Sigmoid colon (tissue), 4 donors: ENCODE measurements at regions not wholly inside any gene's neighbourhood (a gene's known extent, or its start where the extent isn't known, plus 50 kb on each side); places are given as distances from the start of the nearest gene placed in this dataset.

Experiments
- EP300 ChIP-seq, 4 donors: sonication (generic); formaldehyde crosslinking; IDR thresholded peaks; one replicate each; pipeline ENCODE4 v1.6.1; 2017; ENCODE audit warnings: antibody characterized with exemption in 4 of 4
- POLR2A ChIP-seq, 2 donors: fragments of 450-650 bp; IDR thresholded peaks; one replicate each; pipeline ENCODE4 v1.6.1; 2016; ENCODE audit warnings: antibody characterized with exemption in 2 of 2, mild to moderate bottlenecking in 2 of 2, moderate library complexity in 2 of 2
- POLR2AphosphoS5 ChIP-seq, 4 donors: sonication (generic); formaldehyde crosslinking; IDR thresholded peaks; one replicate each; pipeline ENCODE4 v1.6.1; 2017; ENCODE audit warnings: antibody characterized with exemption in 4 of 4
- TF ChIP-seq, protein P1 (sequence below), 4 experiments: fragments of 450-650 bp in 3 of 4; fragments of 200-600 bp in 1 of 4; IDR thresholded peaks; one replicate each; pipeline ENCODE4 v1.5.1; 2016 to 2019; ENCODE audit warnings: antibody characterized with exemption in 4 of 4, mild to moderate bottlenecking in 3 of 4, moderate library complexity in 2 of 4

DNA sequence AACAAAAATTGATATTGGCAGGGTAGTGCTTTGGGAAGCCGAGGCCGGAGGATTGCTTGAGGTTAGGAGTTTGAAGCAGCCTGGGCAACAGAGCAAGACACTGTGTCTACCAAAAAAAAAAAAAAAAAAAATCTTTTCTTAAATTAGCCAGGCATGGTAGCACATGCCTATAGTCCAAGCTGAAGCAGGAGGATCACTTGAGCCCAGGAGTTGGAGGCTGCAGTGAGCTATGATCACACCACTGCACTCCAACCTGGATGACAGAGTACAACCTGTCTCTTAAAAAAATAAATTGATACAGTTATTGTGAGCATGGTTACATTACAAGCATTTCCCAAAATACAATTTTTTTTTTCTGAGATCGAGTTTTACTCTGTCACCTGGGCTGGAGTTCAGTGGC is 59.4 kb upstream of the SVIL start:
- TF ChIP-seq, protein P1, sequence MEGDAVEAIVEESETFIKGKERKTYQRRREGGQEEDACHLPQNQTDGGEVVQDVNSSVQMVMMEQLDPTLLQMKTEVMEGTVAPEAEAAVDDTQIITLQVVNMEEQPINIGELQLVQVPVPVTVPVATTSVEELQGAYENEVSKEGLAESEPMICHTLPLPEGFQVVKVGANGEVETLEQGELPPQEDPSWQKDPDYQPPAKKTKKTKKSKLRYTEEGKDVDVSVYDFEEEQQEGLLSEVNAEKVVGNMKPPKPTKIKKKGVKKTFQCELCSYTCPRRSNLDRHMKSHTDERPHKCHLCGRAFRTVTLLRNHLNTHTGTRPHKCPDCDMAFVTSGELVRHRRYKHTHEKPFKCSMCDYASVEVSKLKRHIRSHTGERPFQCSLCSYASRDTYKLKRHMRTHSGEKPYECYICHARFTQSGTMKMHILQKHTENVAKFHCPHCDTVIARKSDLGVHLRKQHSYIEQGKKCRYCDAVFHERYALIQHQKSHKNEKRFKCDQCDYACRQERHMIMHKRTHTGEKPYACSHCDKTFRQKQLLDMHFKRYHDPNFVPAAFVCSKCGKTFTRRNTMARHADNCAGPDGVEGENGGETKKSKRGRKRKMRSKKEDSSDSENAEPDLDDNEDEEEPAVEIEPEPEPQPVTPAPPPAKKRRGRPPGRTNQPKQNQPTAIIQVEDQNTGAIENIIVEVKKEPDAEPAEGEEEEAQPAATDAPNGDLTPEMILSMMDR (IDR thresholded peaks at IDR 0.05): no peak
- TF ChIP-seq POLR2A (IDR thresholded peaks at IDR 0.05): no peak
- TF ChIP-seq POLR2AphosphoS5 (IDR thresholded peaks at IDR 0.05): no peak
- TF ChIP-seq EP300 (IDR thresholded peaks at IDR 0.05): no peak
